SK-N-SH (cell line): ENCODE measurements at regions not wholly inside any gene's neighbourhood (a gene's known extent, or its start where the extent isn't known, plus 50 kb on each side); places are given as distances from the start of the nearest gene placed in this dataset.

Experiments
- CTCF ChIA-PET: fragments of 300-600, 350-600 bp; formaldehyde crosslinking; extraction: SDS; loops from one replicate; lab custom pipeline; 2021; lab: Yijun Ruan, JAX
- POLR2A ChIA-PET: fragments of 350-600 bp; sonication (Branson Sonifier 250); formaldehyde crosslinking; extraction: SDS; loops from one replicate; lab custom pipeline; 2020; ENCODE audit warnings: antibody characterized with exemption, inconsistent platforms; lab: Yijun Ruan, JAX
- DNase-seq: peaks from one replicate; pipeline ENCODE4 v3.0.0; 2012
- H2AFZ ChIP-seq: fragments of 200-600 bp; sonication (generic); 2 replicates; pipeline ENCODE4 v1.8.1; 2016; ENCODE audit warnings: antibody characterized with exemption, mild to moderate bottlenecking, low read depth
- H3F3A ChIP-seq: fragments of 200-600 bp; sonication (generic); replicated peaks from 2 replicates; pipeline ENCODE3; 2016; ENCODE audit warnings: antibody characterized with exemption, mild to moderate bottlenecking; ENCODE audit not compliant: insufficient read depth
- H3K27ac ChIP-seq, 2 experiments: fragments of 200-500 bp in 1 of 2; fragments of 200-600 bp in 1 of 2; sonication (Bioruptor generic) in 1 of 2; sonication (generic), shearing (Covaris generic) in 1 of 2; 2 replicates each; pipeline versions ENCODE4 v1.5.1 to v1.6.1; 2014 to 2016; ENCODE audit warnings: low read depth in 2 of 2, inconsistent platforms in 1 of 2, low read length in 1 of 2, mild to moderate bottlenecking in 1 of 2, mixed read lengths in 1 of 2
- H3K27me3 ChIP-seq: fragments of 200-600 bp; sonication (generic), shearing (Covaris generic); 2 replicates; pipeline ENCODE4 v1.6.1; 2016; ENCODE audit warnings: mixed run types; ENCODE audit not compliant: insufficient read depth
- H3K36me3 ChIP-seq, 2 experiments: fragments of 200-500 bp in 1 of 2; fragments of 200-600 bp in 1 of 2; sonication (Bioruptor generic) in 1 of 2; sonication (generic) in 1 of 2; replicated peaks in 1 of 2; 2 replicates each; pipeline versions ENCODE3 to v1.5.1; 2014 to 2016; ENCODE audit warnings: low read length in 1 of 2, mild to moderate bottlenecking in 1 of 2; ENCODE audit not compliant: insufficient read depth in 2 of 2, control insufficient read depth in 1 of 2
- H3K4me1 ChIP-seq, 2 experiments: fragments of 200-500 bp in 1 of 2; fragments of 200-600 bp in 1 of 2; sonication (Bioruptor generic) in 1 of 2; sonication (generic), shearing (Covaris generic) in 1 of 2; 2 replicates each; pipeline versions ENCODE4 v1.5.1 to v1.6.1; 2014 to 2016; ENCODE audit warnings: low read depth in 1 of 2, low read length in 1 of 2, mixed run types in 1 of 2; ENCODE audit not compliant: insufficient read depth in 2 of 2, control insufficient read depth in 1 of 2
- H3K4me2 ChIP-seq: fragments of 200-600 bp; sonication (generic), shearing (Covaris generic); 2 replicates; pipeline ENCODE4 v1.6.1; 2017; ENCODE audit warnings: mixed run types
- H3K4me3 ChIP-seq, 2 experiments: fragments of 200-500 bp in 1 of 2; fragments of 200-600 bp in 1 of 2; sonication (Bioruptor generic) in 1 of 2; sonication (generic), shearing (Covaris generic) in 1 of 2; 2 replicates each; pipeline versions ENCODE4 v1.5.1 to v1.8.1; 2014 to 2016; ENCODE audit warnings: low read depth in 2 of 2, inconsistent platforms in 1 of 2, low read length in 1 of 2, mild to moderate bottlenecking in 1 of 2, mixed read lengths in 1 of 2, moderate library complexity in 1 of 2
- H3K79me2 ChIP-seq: fragments of 200-600 bp; sonication (generic); 2 replicates; pipeline ENCODE4 v1.8.1; 2017; ENCODE audit warnings: mild to moderate bottlenecking; ENCODE audit not compliant: insufficient read depth
- H3K9ac ChIP-seq: fragments of 200-600 bp; sonication (generic); 2 replicates; pipeline ENCODE4 v1.6.1; 2017; ENCODE audit warnings: mixed run types
- H3K9me2 ChIP-seq: fragments of 200-600 bp; sonication (generic); 2 replicates; pipeline ENCODE4 v1.6.1; 2017; ENCODE audit warnings: mixed run types
- H3K9me3 ChIP-seq: fragments of 200-600 bp; sonication (generic); 2 replicates; pipeline ENCODE4 v1.6.1; 2017; ENCODE audit warnings: mixed run types, mild to moderate bottlenecking, moderate library complexity
- H4K20me1 ChIP-seq: fragments of 200-600 bp; sonication (generic); 2 replicates; pipeline ENCODE4 v1.6.1; 2017; ENCODE audit warnings: mild to moderate bottlenecking, mixed run types; ENCODE audit not compliant: insufficient read depth
- ELF1 ChIP-seq: IDR thresholded peaks from 2 replicates; pipeline ENCODE4 v1.4.0; 2012
- EP300 ChIP-seq, 2 experiments: IDR thresholded peaks; 2 replicates each; pipeline versions ENCODE4 v1.4.0 to v1.6.1; 2012; ENCODE audit warnings: borderline replicate concordance in 1 of 2, low read depth in 1 of 2, low read length in 1 of 2
- EZH2phosphoT487 ChIP-seq: fragments of 200-600 bp; sonication (generic); IDR thresholded peaks from 2 replicates; pipeline ENCODE4 v1.6.1; 2017; ENCODE audit warnings: low read depth, mixed run types, mild to moderate bottlenecking, antibody characterized with exemption, moderate library complexity, borderline replicate concordance
- FOSL2 ChIP-seq: IDR thresholded peaks from 2 replicates; pipeline ENCODE4 v1.4.0; 2012; ENCODE audit warnings: low read depth, mild to moderate bottlenecking, moderate library complexity, borderline replicate concordance
- FOXJ3 ChIP-seq: sonication (generic); formaldehyde crosslinking; IDR thresholded peaks from 2 replicates; pipeline ENCODE4 v1.5.1; 2020; ENCODE audit warnings: mild to moderate bottlenecking, missing genetic modification reagents
- FOXM1 ChIP-seq: IDR thresholded peaks from 2 replicates; pipeline ENCODE4 v1.4.0; 2012; ENCODE audit warnings: low read depth, mild to moderate bottlenecking
- IRF3 ChIP-seq: fragments of 150-350 bp; IDR thresholded peaks from 2 replicates; pipeline ENCODE4 v1.6.1; 2016; ENCODE audit warnings: mild to moderate bottlenecking, low read depth, low read length
- JUND ChIP-seq: IDR thresholded peaks from 2 replicates; pipeline ENCODE4 v1.4.0; 2012
- MEF2A ChIP-seq: IDR thresholded peaks from 2 replicates; pipeline ENCODE4 v1.4.0; 2012; ENCODE audit warnings: low read depth, borderline replicate concordance
- MXI1 ChIP-seq: IDR thresholded peaks from 2 replicates; pipeline ENCODE4 v1.6.1; 2012; ENCODE audit warnings: mild to moderate bottlenecking, low read depth, low read length, improper control_type of control experiment
- NFIC ChIP-seq: IDR thresholded peaks from 2 replicates; pipeline ENCODE4 v1.4.0; 2012; ENCODE audit warnings: borderline replicate concordance
- POLR2AphosphoS5 ChIP-seq: IDR thresholded peaks from 2 replicates; pipeline ENCODE4 v1.6.1; 2012; ENCODE audit warnings: low read depth, low read length
- RAD21 ChIP-seq: IDR thresholded peaks from 2 replicates; pipeline ENCODE4 v1.6.1; 2012; ENCODE audit warnings: mild to moderate bottlenecking, low read length
- RCOR1 ChIP-seq: fragments of 150-350 bp; IDR thresholded peaks from 2 replicates; pipeline ENCODE4 v1.6.1; 2017; ENCODE audit warnings: antibody characterized with exemption, low read length
- RXRA ChIP-seq: IDR thresholded peaks from 2 replicates; pipeline ENCODE4 v1.4.0; 2012; ENCODE audit warnings: low read depth, mild to moderate bottlenecking, borderline replicate concordance
- SIN3A ChIP-seq: IDR thresholded peaks from 2 replicates; pipeline ENCODE4 v1.6.1; 2012; ENCODE audit warnings: low read depth, mild to moderate bottlenecking, low read length, moderate library complexity, borderline replicate concordance
- SMC3 ChIP-seq: IDR thresholded peaks from 2 replicates; pipeline ENCODE4 v1.6.1; 2012; ENCODE audit warnings: low read depth, low read length, improper control_type of control experiment
- TAF1 ChIP-seq: IDR thresholded peaks from 2 replicates; pipeline ENCODE4 v1.6.1; 2012; ENCODE audit warnings: low read depth, mild to moderate bottlenecking, low read length, moderate library complexity, borderline replicate concordance
- TCF12 ChIP-seq: IDR thresholded peaks from 2 replicates; pipeline ENCODE4 v1.4.0; 2012
- USF1 ChIP-seq: IDR thresholded peaks from 2 replicates; pipeline ENCODE4 v1.4.0; 2012; ENCODE audit warnings: low read depth, borderline replicate concordance
- YY1 ChIP-seq: IDR thresholded peaks from 2 replicates; pipeline ENCODE4 v1.4.0; 2012; ENCODE audit warnings: low read depth, mild to moderate bottlenecking
- ZBTB33 ChIP-seq: IDR thresholded peaks from 2 replicates; pipeline ENCODE4 v1.4.0; 2012; ENCODE audit warnings: low read depth, borderline replicate concordance
- WGBS: methylation state at CpG from one replicate; pipeline ENCODE4 v1.1.6; 2017; ENCODE audit warnings: low lambda C conversion rate; 5-methylcytosine and 5-hydroxymethylcytosine counted together

- peak; percentile 14 for DNase-seq
- Histone ChIP-seq H2AFZ (no peak overlapping the region), H3K4me1 (no peaks in the 10 kb centered on the region; a peak in 1 of 4 replicates), H3K79me2 (no peaks in the 10 kb centered on the region)
- TF ChIP-seq MEF2A (no peak), FOXJ3 (CRISPR knock-in tag) (no peak), ELF1 (no peak), RCOR1 (no peak)
- TF ChIP-seq, all 33 proteins: peak for 0
- 88% methylated on average over 29 of the region's 41 CpGs for WGBS
- no peak overlapping the region for H3K4me3 ChIP-seq
- no peaks in the 10 kb centered on the region for H3F3A ChIP-seq
- H3K9me3 ChIP-seq = no peaks in the 10 kb centered on the region
- H4K20me1 ChIP-seq = no peaks in the 10 kb centered on the region
- H3K4me2 ChIP-seq = no peak overlapping the region
- H3K27ac ChIP-seq = no peak overlapping the region
- ChIA-PET POLR2A (no interaction called here), CTCF (no interaction called here)
- H3K9me2 ChIP-seq = no peaks in the 10 kb centered on the region
- H3K27me3 ChIP-seq = no peaks in the 10 kb centered on the region
- no peaks in the 10 kb centered on the region for H3K36me3 ChIP-seq
- no peak overlapping the region for H3K9ac ChIP-seq
These were observed 1692.0 kb downstream of the SLITRK5 start for GRCh38 chr13:89363144-89363543.

GRCh38 chr13:89372193-89372592, 1701.0 kb downstream of the SLITRK5 start:
- no peaks in the 10 kb centered on the region for H3K36me3 ChIP-seq
- no peaks in the 10 kb centered on the region for H3F3A ChIP-seq
- no peak for TF ChIP-seq JUND
- TF ChIP-seq RCOR1 = no peak
- no peak for TF ChIP-seq SIN3A
- no peak for TF ChIP-seq TAF1
- TF ChIP-seq SMC3 = no peak
- TF ChIP-seq RAD21 = no peak
- TF ChIP-seq FOXM1 = no peak
- TF ChIP-seq FOSL2 = no peak
- no peak for TF ChIP-seq EZH2phosphoT487
- no peaks in the 10 kb centered on the region; a peak in 1 of 4 replicates for H3K4me1 ChIP-seq
- H3K4me2 ChIP-seq = no peak overlapping the region
- no peak overlapping the region; the same call in 1 of the 2 replicates for H2AFZ ChIP-seq
- no peak for DNase-seq
- H3K27me3 ChIP-seq = no peaks in the 10 kb centered on the region
- CTCF ChIA-PET = no interaction called here
- H3K79me2 ChIP-seq = no peaks in the 10 kb centered on the region
- no peak overlapping the region for H3K9ac ChIP-seq
- 80% methylated on average over 3 of the region's 3 CpGs for WGBS
- no peaks in the 10 kb centered on the region for H3K9me2 ChIP-seq
- POLR2A ChIA-PET = no interaction called here
- no peaks in the 10 kb centered on the region for H3K9me3 ChIP-seq
- H4K20me1 ChIP-seq = no peaks in the 10 kb centered on the region
- H3K4me3 ChIP-seq = no peak overlapping the region
- H3K27ac ChIP-seq = no peak overlapping the region

GRCh38 chr13:89375839-89376238, 1704.7 kb downstream of the SLITRK5 start:
- H3K36me3 ChIP-seq = no peaks in the 10 kb centered on the region
- no peak for DNase-seq
- 41% methylated on average over 2 of the region's 2 CpGs for WGBS
- no peak overlapping the region for H3K4me2 ChIP-seq
- H3K4me3 ChIP-seq = no peak overlapping the region
- H3F3A ChIP-seq = no peaks in the 10 kb centered on the region
- POLR2A ChIA-PET = no interaction called here
- H3K9me2 ChIP-seq = no peaks in the 10 kb centered on the region
- no peaks in the 10 kb centered on the region for H3K9me3 ChIP-seq
- no peaks in the 10 kb centered on the region; a peak in 1 of 4 replicates for H3K4me1 ChIP-seq
- H3K9ac ChIP-seq = no peak overlapping the region
- no peaks in the 10 kb centered on the region for H3K79me2 ChIP-seq
- no peaks in the 10 kb centered on the region for H3K27me3 ChIP-seq
- CTCF ChIA-PET = no interaction called here
- no peaks in the 10 kb centered on the region for H4K20me1 ChIP-seq
- H3K27ac ChIP-seq = peak overlapping the region in 1 of 2 experiments; percentile 43; a peak in 1 of 4 replicates
- H2AFZ ChIP-seq = no peak overlapping the region
- TF ChIP-seq FOXJ3 (CRISPR knock-in tag) (no peak), IRF3 (no peak), TCF12 (peak; percentile 34), MXI1 (no peak), MEF2A (no peak), RXRA (no peak), POLR2AphosphoS5 (no peak), TAF1 (no peak), ZBTB33 (no peak), SIN3A (no peak), YY1 (no peak), NFIC (peak; percentile 20; the same call in 1 of the 2 replicates), USF1 (no peak), EP300 (IDR thresholded peaks at IDR 0.05; ENCODE audit: borderline replicate concordance in 1 of 2, low read depth in 1 of 2, low read length in 1 of 2) (no peak)
